Erythroblast (primary cell): ENCODE measurements at regions not wholly inside any gene's neighbourhood (a gene's known extent, or its start where the extent isn't known, plus 50 kb on each side); places are given as distances from the start of the nearest gene placed in this dataset.

Source experiments
- GATA1 ChIP-seq: IDR thresholded peaks from 2 replicates; pipeline ENCODE4 v1.6.1; 2011; ENCODE audit warnings: low read depth, mild to moderate bottlenecking, control low read depth, low read length, moderate library complexity
- POLR2A ChIP-seq: IDR thresholded peaks from 2 replicates; pipeline ENCODE4 v1.6.1; 2011; ENCODE audit warnings: mild to moderate bottlenecking, low read length

GRCh38 chr5:143596824-143597223, 193.3 kb upstream of the NR3C1 start:
- TF ChIP-seq POLR2A, result no peak
- no peak for TF ChIP-seq GATA1
